ENCODE measurements at regions not wholly inside any gene's neighbourhood (a gene's known extent, or its start where the extent isn't known, plus 50 kb on each side); places are given as distances from the start of the nearest gene placed in this dataset.

- TF ChIP-seq CTCF (IDR thresholded peaks at IDR 0.05) = no peak
- no peak for TF ChIP-seq POLR2A (IDR thresholded peaks at IDR 0.05)
Observed at GRCh38 chr5:10875201-10875768, 114.3 kb upstream of the DAP start.

All from heart left ventricle (tissue), 13 donors.